H1 (cell line): ENCODE measurements at regions not wholly inside any gene's neighbourhood (a gene's known extent, or its start where the extent isn't known, plus 50 kb on each side); places are given as distances from the start of the nearest gene placed in this dataset.

Experiments used
- CTCF ChIA-PET: fragments of 300-600 bp; sonication (Branson Sonifier 250); formaldehyde crosslinking; loops from one replicate; lab custom pipeline; 2021; ENCODE audit not compliant: partially characterized antibody; lab: Charles Lee
- POLR2A ChIA-PET: fragments of 300-600 bp; sonication (Branson Sonifier 250); formaldehyde crosslinking; loops from one replicate; lab custom pipeline; 2021; ENCODE audit warnings: inconsistent platforms; ENCODE audit not compliant: partially characterized antibody; lab: Charles Lee
- DNase-seq, 2 experiments: peaks; one replicate each; pipeline versions ENCODE4 v3.0.0 to v3.0.0-alpha.2; 2010 to 2022; ENCODE audit warnings: low spot score in 2 of 2, low read depth in 1 of 2, mixed read lengths in 1 of 2
- FAIRE-seq: peaks from 2 replicates; lab custom pipeline; 2011; peaks lifted over from hg19 to GRCh38; lab: Jason Lieb, UNC
- H2AFZ ChIP-seq: 2 replicates; pipeline ENCODE4 v1.8.1; 2012; ENCODE audit warnings: low read length, inconsistent platforms
- H2AK5ac ChIP-seq: 2 replicates; pipeline ENCODE4 v1.6.1; 2013; ENCODE audit warnings: low read depth, low read length
- H2BK120ac ChIP-seq: replicated peaks from 2 replicates; pipeline ENCODE3; 2013; ENCODE audit warnings: low read depth, low read length, inconsistent platforms
- H2BK12ac ChIP-seq: 2 replicates; pipeline ENCODE4 v1.6.1; 2013; ENCODE audit warnings: low read depth, low read length
- H2BK15ac ChIP-seq: 2 replicates; pipeline ENCODE4 v1.6.1; 2013; ENCODE audit warnings: low read length
- H2BK20ac ChIP-seq: 2 replicates; pipeline ENCODE4 v1.6.1; 2013; ENCODE audit warnings: low read length
- H2BK5ac ChIP-seq: 2 replicates; pipeline ENCODE4 v1.6.1; 2013; ENCODE audit warnings: low read depth, low read length
- H3K14ac ChIP-seq: 2 replicates; pipeline ENCODE4 v1.6.1; 2013; ENCODE audit warnings: inconsistent platforms; ENCODE audit not compliant: insufficient read length
- H3K18ac ChIP-seq: 2 replicates; pipeline ENCODE4 v1.6.1; 2013; ENCODE audit warnings: low read length; ENCODE audit errors: extremely low read depth
- H3K23ac ChIP-seq: 2 replicates; pipeline ENCODE4 v1.6.1; 2013; ENCODE audit warnings: inconsistent platforms; ENCODE audit not compliant: insufficient read length
- H3K23me2 ChIP-seq: 2 replicates; pipeline ENCODE4 v1.6.1; 2013; ENCODE audit warnings: low read depth, low read length
- H3K27ac ChIP-seq: 2 replicates; pipeline ENCODE4 v1.6.1; 2011; ENCODE audit warnings: low read depth, low read length, inconsistent platforms
- H3K27me3 ChIP-seq, 4 experiments: replicated peaks in 1 of 4; 1 replicate in 1 of 4; 2 replicates in 3 of 4; pipeline versions ENCODE4 v1.6.1 to v1.8.1; 2011 to 2013; ENCODE audit warnings: low read length in 3 of 4, mild to moderate bottlenecking in 3 of 4, inconsistent platforms in 2 of 4, mixed read lengths in 2 of 4, moderate library complexity in 1 of 4; ENCODE audit not compliant: control insufficient read depth in 3 of 4, insufficient read depth in 3 of 4; ENCODE audit errors: extremely low read depth in 1 of 4
- H3K36me3 ChIP-seq, 4 experiments: 2 replicates each; pipeline versions ENCODE4 v1.6.1 to v1.8.1; 2011 to 2013; ENCODE audit warnings: mild to moderate bottlenecking in 4 of 4, low read length in 3 of 4, moderate library complexity in 2 of 4, control low read depth in 1 of 4, inconsistent platforms in 1 of 4; ENCODE audit not compliant: insufficient read depth in 4 of 4, control insufficient read depth in 2 of 4
- H3K4ac ChIP-seq: replicated peaks from 2 replicates; pipeline ENCODE3; 2013; ENCODE audit warnings: low read length, low read depth, mixed read lengths, inconsistent platforms; ENCODE audit not compliant: insufficient read length
- H3K4me1 ChIP-seq, 4 experiments: replicated peaks in 1 of 4; 1 replicate in 1 of 4; 2 replicates in 3 of 4; pipeline versions ENCODE4 v1.6.1 to v1.8.1; 2011 to 2013; ENCODE audit warnings: low read length in 3 of 4, inconsistent platforms in 2 of 4, mixed read lengths in 1 of 4; ENCODE audit not compliant: insufficient read depth in 4 of 4, control insufficient read depth in 3 of 4
- H3K4me2 ChIP-seq, 2 experiments: 2 replicates each; pipeline versions ENCODE4 v1.6.1 to v1.8.1; 2011 to 2013; ENCODE audit warnings: low read depth in 2 of 2, low read length in 2 of 2, control low read depth in 1 of 2, inconsistent platforms in 1 of 2, mild to moderate bottlenecking in 1 of 2; ENCODE audit not compliant: insufficient read depth in 1 of 2
- H3K4me3 ChIP-seq, 4 experiments: fragments of 200-600, 300-600 bp in 1 of 4; sonication (generic), shearing (Covaris generic), sonication (Bioruptor Twin) in 1 of 4; 2 replicates each; pipeline versions ENCODE4 v1.5.1 to v1.8.1; 2011 to 2016; ENCODE audit warnings: low read length in 4 of 4, low read depth in 3 of 4, control low read depth in 2 of 4, inconsistent platforms in 2 of 4, mild to moderate bottlenecking in 2 of 4, mixed read lengths in 1 of 4, moderate library complexity in 1 of 4; ENCODE audit not compliant: insufficient read depth in 2 of 4; ENCODE audit errors: extremely low read depth in 1 of 4
- H3K56ac ChIP-seq: replicated peaks from 2 replicates; pipeline ENCODE3; 2013; ENCODE audit warnings: low read depth, mild to moderate bottlenecking, mixed read lengths, low read length, inconsistent platforms; ENCODE audit not compliant: insufficient read length
- H3K79me1 ChIP-seq: 2 replicates; pipeline ENCODE4 v1.6.1; 2013; ENCODE audit warnings: low read depth, low read length, control low read depth
- H3K79me2 ChIP-seq, 2 experiments: 2 replicates each; pipeline versions ENCODE4 v1.6.1 to v1.8.1; 2012 to 2013; ENCODE audit warnings: low read length in 2 of 2, mild to moderate bottlenecking in 2 of 2, inconsistent platforms in 1 of 2; ENCODE audit not compliant: insufficient read depth in 2 of 2, control insufficient read depth in 1 of 2
- H3K9ac ChIP-seq, 4 experiments: replicated peaks in 1 of 4; 1 replicate in 1 of 4; 2 replicates in 3 of 4; pipeline versions ENCODE4 v1.6.1 to v1.8.1; 2011 to 2013; ENCODE audit warnings: low read depth in 3 of 4, low read length in 3 of 4, control low read depth in 2 of 4, mild to moderate bottlenecking in 2 of 4, moderate library complexity in 2 of 4, inconsistent platforms in 1 of 4; ENCODE audit errors: extremely low read depth in 1 of 4
- H3K9me3 ChIP-seq, 2 experiments: 2 replicates each; pipeline versions ENCODE4 v1.6.1 to v1.8.1; 2012 to 2013; ENCODE audit warnings: mild to moderate bottlenecking in 2 of 2, moderate library complexity in 2 of 2, control low read depth in 1 of 2, inconsistent platforms in 1 of 2, low read depth in 1 of 2, low read length in 1 of 2, mixed read lengths in 1 of 2; ENCODE audit not compliant: insufficient read depth in 2 of 2
- H4K20me1 ChIP-seq, 2 experiments: replicated peaks in 1 of 2; 2 replicates each; pipeline versions ENCODE3 to v1.8.1; 2011 to 2013; ENCODE audit warnings: inconsistent platforms in 2 of 2, low read length in 2 of 2, mild to moderate bottlenecking in 1 of 2; ENCODE audit not compliant: insufficient read depth in 2 of 2, control insufficient read depth in 1 of 2
- H4K5ac ChIP-seq: 2 replicates; pipeline ENCODE4 v1.6.1; 2013; ENCODE audit warnings: low read length, low read depth, mixed read lengths, inconsistent platforms; ENCODE audit not compliant: insufficient read length
- H4K8ac ChIP-seq: 2 replicates; pipeline ENCODE4 v1.8.0; 2013; ENCODE audit warnings: mild to moderate bottlenecking, moderate library complexity, low read length, inconsistent platforms; ENCODE audit not compliant: insufficient read depth; ENCODE audit errors: extremely low read depth
- H4K91ac ChIP-seq: replicated peaks from 2 replicates; pipeline ENCODE3; 2013; ENCODE audit warnings: low read length, mixed read lengths, inconsistent platforms; ENCODE audit not compliant: insufficient read length
- BACH1 ChIP-seq: IDR thresholded peaks from 2 replicates; pipeline ENCODE4 v1.6.1; 2012; ENCODE audit warnings: low read length, improper control_type of control experiment
- CBX8 ChIP-seq: fragments of 300-800, 300-1000 bp; sonication (generic); IDR thresholded peaks from 2 replicates; pipeline ENCODE4 v1.7.1; 2016; ENCODE audit warnings: low read depth, low read length, borderline replicate concordance
- GABPA ChIP-seq: IDR thresholded peaks from 2 replicates; pipeline ENCODE4 v1.6.1; 2011; ENCODE audit warnings: mild to moderate bottlenecking, low read length, moderate library complexity, borderline replicate concordance; ENCODE audit not compliant: insufficient read depth
- GTF2F1 ChIP-seq: IDR thresholded peaks from 2 replicates; pipeline ENCODE4 v1.6.1; 2012; ENCODE audit warnings: low read depth, low read length, improper control_type of control experiment, borderline replicate concordance
- HDAC6 ChIP-seq: IDR thresholded peaks from one replicate; pipeline ENCODE4 v1.7.1; 2012; ENCODE audit warnings: low read depth, mild to moderate bottlenecking, inconsistent platforms, low read length, moderate library complexity
- JUND ChIP-seq: IDR thresholded peaks from 2 replicates; pipeline ENCODE4 v1.6.1; 2011; ENCODE audit warnings: mild to moderate bottlenecking, improper control_type of control experiment, low read length
- POLR2A ChIP-seq, 2 experiments: IDR thresholded peaks; 1 replicate in 1 of 2; 2 replicates in 1 of 2; pipeline ENCODE4 v1.6.1; 2011; ENCODE audit warnings: low read depth in 2 of 2, low read length in 2 of 2, mild to moderate bottlenecking in 2 of 2; ENCODE audit errors: control extremely low read depth in 1 of 2
- SIN3A ChIP-seq, 2 experiments: IDR thresholded peaks in 1 of 2; conservative IDR thresholded peaks in 1 of 2; 2 replicates each; pipeline ENCODE4 v1.6.1; 2011 to 2012; ENCODE audit warnings: low read length in 2 of 2, improper control_type of control experiment in 1 of 2, low read depth in 1 of 2, mild to moderate bottlenecking in 1 of 2
- SP4 ChIP-seq: IDR thresholded peaks from 2 replicates; pipeline ENCODE4 v1.6.1; 2012; ENCODE audit warnings: low read length, inconsistent platforms
- TBP ChIP-seq: IDR thresholded peaks from 2 replicates; pipeline ENCODE4 v1.6.1; 2011; ENCODE audit warnings: low read depth, low read length, improper control_type of control experiment
- TEAD4 ChIP-seq: IDR thresholded peaks from 2 replicates; pipeline ENCODE4 v1.6.1; 2012; ENCODE audit warnings: low read depth, low read length, inconsistent platforms, mixed read lengths
- ZNF274 ChIP-seq: IDR thresholded peaks from 2 replicates; pipeline ENCODE4 v1.7.0; 2012; ENCODE audit warnings: low read length, borderline replicate concordance; ENCODE audit errors: extremely low read depth
- WGBS, 2 experiments: shearing (Covaris generic) in 1 of 2; methylation state at CpG; one replicate each; pipeline versions ENCODE4 v1.1.6 to v1.1.7; 2013 to 2015; ENCODE audit warnings: low lambda C conversion rate in 2 of 2, mixed read lengths in 2 of 2, inconsistent platforms in 1 of 2, low coverage in 1 of 2, missing lambda C conversion rate in 1 of 2; ENCODE audit not compliant: insufficient replicate concordance in 2 of 2, insufficient coverage in 1 of 2, insufficient read length in 1 of 2; ENCODE audit errors: extremely low coverage in 1 of 2, missing lambda C conversion rate in 1 of 2; 5-methylcytosine and 5-hydroxymethylcytosine counted together
- TF ChIP-seq, protein P1 (sequence below), 3 experiments: IDR thresholded peaks; 1 replicate in 2 of 3; 2 replicates in 1 of 3; pipeline versions ENCODE4 v1.5.1 to v1.6.1; 2011; ENCODE audit warnings: low read length in 3 of 3, mild to moderate bottlenecking in 3 of 3, inconsistent platforms in 2 of 3, low read depth in 1 of 3, moderate library complexity in 1 of 3; ENCODE audit not compliant: insufficient read depth in 1 of 3; ENCODE audit errors: control extremely low read depth in 1 of 3

DNA sequence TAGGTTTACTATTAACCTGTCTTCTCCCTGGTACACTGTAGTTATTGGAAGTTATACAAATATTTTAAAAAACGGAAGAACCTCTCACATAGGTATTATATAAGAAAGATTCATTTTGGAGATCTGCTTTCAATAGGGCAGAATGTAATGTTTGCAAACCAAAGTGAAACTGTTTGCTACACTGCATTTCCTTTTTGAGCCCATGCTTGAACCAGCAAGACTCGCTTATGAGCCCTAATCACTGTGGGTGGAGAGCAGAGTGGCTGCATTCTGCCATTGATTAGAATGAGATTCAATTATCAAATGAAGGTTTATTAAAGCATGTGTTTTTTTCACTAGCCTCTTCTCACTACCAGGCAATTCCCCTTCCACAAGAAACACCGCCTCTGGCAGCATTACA is 589.7 kb downstream of the CDH11 start:
- Histone ChIP-seq H3K79me2 (no peaks in the 10 kb centered on the region), H2BK120ac (no peak overlapping the region), H3K4me3 (no peak overlapping the region), H4K20me1 (no peaks in the 10 kb centered on the region), H3K56ac (no peak overlapping the region), H2BK12ac (no peak overlapping the region), H4K5ac (no peak overlapping the region), H3K36me3 (no peaks in the 10 kb centered on the region), H2AK5ac (no peak overlapping the region), H3K9ac (no peak overlapping the region), H3K23ac (no peak overlapping the region), H3K9me3 (no peaks in the 10 kb centered on the region), H3K4me1 (peaks cover 0 to 6% (median 0%) of the 10 kb centered on the region in 4 experiments; a peak in 3 of 7 replicates), H3K27ac (no peak overlapping the region), H4K91ac (no peak overlapping the region), H2BK5ac (no peak overlapping the region), H3K23me2 (no peaks in the 10 kb centered on the region), H2AFZ (no peak overlapping the region), H3K79me1 (no peaks in the 10 kb centered on the region), H3K27me3 (no peaks in the 10 kb centered on the region), H3K4ac (no peak overlapping the region), H2BK15ac (no peak overlapping the region), H3K4me2 (no peak overlapping the region), H3K18ac (no peak overlapping the region), H3K14ac (no peak overlapping the region), H4K8ac (no peak overlapping the region), H2BK20ac (no peak overlapping the region)
- FAIRE-seq (no peak), DNase-seq (no peak)
- 96% methylated on average over 3 of the region's 3 CpGs; no CpG with 5 or more reads in 1 of the 2 experiments for WGBS, 2 experiments
- ChIA-PET CTCF (no interaction called here), POLR2A (no interaction called here)
- TF ChIP-seq GABPA: no peak
- TF ChIP-seq TBP: no peak
- no peak for TF ChIP-seq GTF2F1
- no peak for TF ChIP-seq POLR2A (IDR thresholded peaks at IDR 0.05; ENCODE audit: control extremely low read depth in 1 of 2, low read depth in 2 of 2, low read length in 2 of 2)
- no peak for TF ChIP-seq JUND
- TF ChIP-seq SP4: no peak
- no peak for TF ChIP-seq BACH1
- no peak for TF ChIP-seq SIN3A (conservative IDR thresholded peaks at IDR 0.05 in 1 of 2, IDR thresholded peaks at IDR 0.05 in 1 of 2; ENCODE audit: low read depth in 1 of 2, low read length in 2 of 2)
- TF ChIP-seq CBX8: no peak
- TF ChIP-seq TEAD4: no peak
- no peak for TF ChIP-seq ZNF274
- no peak for TF ChIP-seq HDAC6
- TF ChIP-seq, protein P1, sequence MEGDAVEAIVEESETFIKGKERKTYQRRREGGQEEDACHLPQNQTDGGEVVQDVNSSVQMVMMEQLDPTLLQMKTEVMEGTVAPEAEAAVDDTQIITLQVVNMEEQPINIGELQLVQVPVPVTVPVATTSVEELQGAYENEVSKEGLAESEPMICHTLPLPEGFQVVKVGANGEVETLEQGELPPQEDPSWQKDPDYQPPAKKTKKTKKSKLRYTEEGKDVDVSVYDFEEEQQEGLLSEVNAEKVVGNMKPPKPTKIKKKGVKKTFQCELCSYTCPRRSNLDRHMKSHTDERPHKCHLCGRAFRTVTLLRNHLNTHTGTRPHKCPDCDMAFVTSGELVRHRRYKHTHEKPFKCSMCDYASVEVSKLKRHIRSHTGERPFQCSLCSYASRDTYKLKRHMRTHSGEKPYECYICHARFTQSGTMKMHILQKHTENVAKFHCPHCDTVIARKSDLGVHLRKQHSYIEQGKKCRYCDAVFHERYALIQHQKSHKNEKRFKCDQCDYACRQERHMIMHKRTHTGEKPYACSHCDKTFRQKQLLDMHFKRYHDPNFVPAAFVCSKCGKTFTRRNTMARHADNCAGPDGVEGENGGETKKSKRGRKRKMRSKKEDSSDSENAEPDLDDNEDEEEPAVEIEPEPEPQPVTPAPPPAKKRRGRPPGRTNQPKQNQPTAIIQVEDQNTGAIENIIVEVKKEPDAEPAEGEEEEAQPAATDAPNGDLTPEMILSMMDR (IDR thresholded peaks at IDR 0.05; ENCODE audit: control extremely low read depth in 1 of 3, insufficient read depth in 1 of 3, low read depth in 1 of 3, low read length in 3 of 3): no peak
